ENCODE measurements at regions not wholly inside any gene's neighbourhood (a gene's known extent, or its start where the extent isn't known, plus 50 kb on each side); places are given as distances from the start of the nearest gene placed in this dataset.
A peak's percentile ranks its signal among the peaks of the same experiment; 100 is the strongest.
"Not testable (repeated sequence)": the region's sequence is repeated elsewhere in the genome, so short reads cannot be mapped to it uniquely, and the experiment has no call there.

DNA sequence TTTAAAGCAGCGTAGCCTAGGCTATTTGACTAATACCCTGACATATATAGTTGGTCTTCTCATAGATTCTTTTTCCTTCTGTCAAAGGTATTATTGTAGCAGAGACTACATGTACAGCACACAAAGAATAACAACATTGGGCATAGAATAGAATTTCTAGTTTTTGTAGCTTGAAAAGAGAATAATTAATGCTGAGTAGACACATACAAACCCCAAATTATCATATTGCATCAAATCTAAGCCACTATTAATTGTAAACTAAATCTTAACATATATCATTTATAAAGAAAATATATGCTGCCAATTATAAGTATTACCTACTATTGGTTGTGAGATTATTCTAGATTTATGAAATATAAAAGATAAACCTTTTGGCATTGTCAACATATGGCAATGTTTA lies 574.5 kb downstream of the SLCO4C1 start:
- no peak for DNase-seq

DNA sequence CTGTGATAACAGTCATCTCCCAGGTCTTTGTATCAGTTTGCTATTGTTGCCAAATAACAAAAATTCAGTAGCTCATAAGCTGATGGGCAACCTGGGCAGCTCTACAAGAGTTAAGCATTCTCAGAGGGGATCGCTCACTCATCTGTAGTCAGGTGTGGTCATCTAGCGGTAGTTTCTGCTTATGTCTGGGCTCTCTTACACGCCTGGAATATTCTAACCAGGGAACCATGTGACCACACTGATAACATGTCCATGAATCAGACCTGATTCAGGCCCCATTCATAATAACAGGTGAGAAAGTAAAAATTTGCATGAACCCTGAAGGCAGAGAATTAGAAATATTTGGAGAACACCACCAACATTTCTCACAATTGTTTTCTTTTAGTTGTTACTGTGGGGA lies 576.1 kb downstream of the SLCO4C1 start:
- DNase-seq = no peak

DNA sequence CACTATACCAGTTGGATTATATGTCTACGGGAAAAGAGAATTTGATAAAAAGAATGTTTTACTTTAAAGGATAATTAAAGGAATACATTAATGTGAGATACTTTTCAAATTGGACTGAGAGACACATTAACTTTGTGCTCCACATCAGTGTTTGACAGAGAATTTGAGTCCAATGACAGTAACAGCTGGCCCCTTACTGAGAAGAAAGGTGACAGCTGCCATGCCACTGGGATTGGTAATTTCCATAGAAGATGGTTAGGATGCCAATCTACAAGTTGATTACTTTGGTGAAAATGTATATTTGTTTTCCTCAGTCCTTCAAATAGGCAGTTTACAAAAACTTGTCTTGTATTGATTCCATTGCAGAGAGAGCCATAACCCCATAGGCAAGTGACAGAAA lies 578.4 kb downstream of the SLCO4C1 start:
- no peak for DNase-seq

DNA sequence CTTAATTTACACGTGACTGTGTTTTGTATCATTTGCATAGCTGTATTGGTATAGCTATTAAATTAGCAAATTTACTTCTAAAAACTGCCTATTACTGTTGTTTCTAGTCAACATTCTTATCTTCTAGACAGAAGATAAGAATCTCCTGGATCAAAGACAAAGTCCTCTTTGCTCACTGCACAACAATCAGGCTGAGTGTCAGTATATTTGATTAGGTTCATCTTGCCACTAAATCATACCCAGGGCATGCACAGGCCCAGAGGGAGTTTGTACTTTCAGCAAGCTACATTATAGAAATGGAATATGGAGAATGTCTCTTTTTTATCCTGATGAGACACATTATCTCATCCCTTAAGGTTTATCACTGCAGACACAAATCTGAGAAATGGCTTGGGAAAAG lies 579.1 kb downstream of the SLCO4C1 start:
- DNase-seq = no peak

DNA sequence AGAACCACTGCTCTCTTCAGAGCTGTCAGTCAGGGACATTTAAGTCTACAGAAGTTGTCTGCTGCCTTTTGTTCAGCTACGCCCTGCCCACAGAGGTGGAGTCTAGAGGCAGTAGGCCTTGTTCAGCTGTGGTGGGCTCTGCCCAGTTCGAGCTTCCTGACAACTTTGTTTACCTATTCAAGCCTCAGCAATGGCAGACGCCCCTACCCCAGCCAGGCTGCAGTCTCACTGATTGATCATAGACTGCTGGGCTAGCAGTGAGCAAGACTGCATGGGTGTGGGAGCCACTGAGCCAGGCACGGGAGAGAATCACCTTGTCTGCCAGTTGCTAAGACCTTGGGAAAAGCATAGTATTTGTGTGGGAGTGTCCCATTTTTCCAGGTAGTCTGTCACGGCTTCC lies 580.3 kb downstream of the SLCO4C1 start:
- not testable (repeated sequence) for DNase-seq

DNA sequence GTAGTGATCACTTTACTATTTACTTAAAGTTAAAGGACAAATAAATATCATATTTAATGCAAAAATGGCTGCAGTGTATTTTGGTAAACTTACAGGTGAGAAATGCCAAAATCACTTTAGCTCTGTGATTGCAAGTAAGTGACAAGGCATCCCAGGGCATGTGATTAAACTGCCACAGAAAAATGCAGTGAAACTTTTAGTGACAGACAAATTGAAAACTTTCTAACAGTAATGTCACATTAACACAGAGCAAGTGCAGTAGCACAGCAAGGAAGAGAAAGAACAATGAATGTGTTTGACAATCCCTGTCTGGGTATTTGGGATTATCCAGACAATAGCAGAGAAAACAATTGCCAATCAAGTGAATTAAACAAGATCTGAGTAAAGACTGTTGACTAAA lies 606.8 kb downstream of the SLCO4C1 start:
- DNase-seq = no peak

DNA sequence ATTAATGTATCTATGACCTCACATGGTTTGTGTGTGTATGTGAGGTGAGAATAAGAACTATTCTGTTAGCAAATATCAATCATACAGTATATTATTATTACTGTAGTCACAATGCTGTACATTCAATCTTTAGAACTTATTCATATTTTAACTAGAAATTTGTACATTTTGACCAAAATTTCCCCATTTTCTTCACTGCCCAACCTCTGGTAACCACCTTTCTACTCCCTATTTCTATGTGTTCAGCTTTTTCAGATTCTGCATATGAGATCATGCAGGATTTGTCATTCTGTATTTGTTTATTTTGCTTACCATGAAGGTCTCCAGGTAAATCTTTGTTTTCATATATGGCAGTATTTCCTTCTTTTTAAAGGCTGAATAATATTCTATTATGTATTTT lies 607.9 kb downstream of the SLCO4C1 start:
- DNase-seq = no peak

DNA sequence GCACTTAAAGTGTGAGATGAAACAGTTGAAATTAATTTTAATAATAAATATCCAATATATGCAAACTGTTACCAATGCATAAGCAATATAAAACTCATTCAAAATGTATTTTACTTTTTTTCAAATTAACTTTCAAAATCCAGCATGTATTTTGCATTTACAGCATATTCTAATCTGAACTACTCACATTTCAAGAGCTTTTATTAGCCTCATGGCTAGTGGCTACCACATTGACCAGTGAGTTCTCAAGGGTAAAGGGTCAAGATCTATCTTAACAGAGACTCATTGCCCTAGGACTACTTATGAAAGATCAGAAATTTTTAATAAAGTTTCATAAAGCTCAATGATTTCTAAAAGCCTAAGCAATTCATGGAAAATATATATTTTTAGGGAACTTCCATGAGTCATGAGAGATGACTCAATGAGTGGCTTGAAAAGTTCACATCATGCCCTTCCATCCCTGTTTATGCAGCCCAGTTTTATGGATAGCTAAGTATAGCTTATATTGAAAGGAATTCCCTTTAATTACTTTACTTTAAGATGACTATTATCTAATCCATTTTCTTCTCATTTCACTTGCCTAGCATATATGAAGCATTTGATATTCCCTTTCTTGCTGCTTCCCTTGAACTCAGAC lies 608.6 kb downstream of the SLCO4C1 start:
- DNase-seq = no peak

DNA sequence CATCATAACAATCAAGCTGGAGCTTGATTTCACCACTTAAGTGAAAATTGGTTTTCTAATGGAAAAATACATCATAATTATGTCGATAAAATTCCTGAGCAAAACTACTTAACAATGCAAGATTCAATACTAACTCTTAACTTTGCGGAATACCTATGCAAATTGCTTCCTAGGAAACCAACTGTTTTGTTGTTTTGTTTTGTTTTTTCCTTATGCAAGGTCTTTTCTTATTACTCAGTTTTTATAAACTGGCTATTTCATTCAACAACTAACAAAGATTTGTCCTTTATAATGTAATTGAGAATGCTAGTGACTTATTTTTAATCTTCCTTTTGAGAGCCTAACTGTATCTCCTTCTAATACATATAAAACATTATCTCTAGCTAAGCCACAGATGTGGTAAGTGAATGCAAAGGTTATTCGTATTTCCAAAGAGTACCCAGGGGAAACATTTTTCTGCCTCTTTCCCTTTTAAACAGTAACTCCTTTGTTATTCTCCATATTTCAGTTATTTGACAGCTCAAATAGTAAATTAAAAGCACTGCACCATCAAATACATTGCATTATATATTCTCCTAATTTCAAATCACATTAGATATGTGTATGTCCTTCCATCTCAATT lies 609.4 kb downstream of the SLCO4C1 start:
- no peak for DNase-seq

DNA sequence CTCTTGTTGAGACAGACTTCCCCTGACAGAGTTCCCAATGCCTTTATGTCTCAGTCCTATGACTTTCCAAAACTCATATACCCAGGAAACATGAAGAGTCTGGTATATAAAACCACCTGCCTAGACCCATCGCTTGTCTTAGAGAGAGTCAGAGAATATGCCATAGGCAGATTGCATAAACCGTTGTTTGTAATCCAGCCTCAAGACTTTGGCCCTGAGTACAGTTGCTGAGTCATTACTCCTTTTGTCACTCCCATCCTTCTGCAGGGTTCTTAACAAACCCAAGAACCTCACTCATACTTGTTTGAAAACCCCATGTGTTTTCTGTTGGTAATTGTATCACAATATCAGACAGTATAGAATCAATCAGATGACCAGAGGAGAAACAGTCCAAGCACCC lies 616.3 kb downstream of the SLCO4C1 start:
- DNase-seq = no peak

DNA sequence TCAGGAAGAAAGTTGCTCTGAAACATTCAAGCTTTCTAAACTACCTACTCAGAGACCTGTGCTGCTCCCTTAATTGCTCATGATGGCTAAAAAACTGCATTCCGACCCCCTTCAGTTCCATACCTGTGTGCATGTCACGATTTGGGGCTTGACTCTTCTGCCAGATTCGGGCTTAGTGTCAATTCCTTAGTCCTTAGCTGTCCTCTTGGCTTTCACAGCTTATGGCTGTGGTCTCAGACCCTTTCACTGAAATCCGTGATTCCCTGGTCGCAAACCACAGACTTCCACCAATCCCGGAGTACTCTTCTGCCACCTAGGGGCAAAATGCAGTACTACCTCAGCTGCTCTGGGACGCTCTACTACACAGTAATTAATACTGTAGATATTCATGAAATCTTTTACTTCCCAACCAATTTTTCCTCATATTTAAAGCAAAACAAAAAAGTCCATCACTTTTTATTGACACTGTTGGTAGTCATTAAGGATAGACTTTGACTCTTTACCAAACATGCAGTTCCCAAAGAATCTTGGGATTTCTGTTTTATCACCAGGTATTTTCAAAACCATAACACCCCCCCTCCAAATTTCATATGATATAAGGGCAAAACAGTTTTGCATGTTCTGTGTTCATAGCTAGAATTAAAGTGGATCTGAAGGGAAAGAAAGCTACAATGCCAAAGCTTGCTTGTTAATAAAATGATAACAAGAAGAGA lies 617.4 kb downstream of the SLCO4C1 start:
- peak; percentile 29 for DNase-seq

DNA sequence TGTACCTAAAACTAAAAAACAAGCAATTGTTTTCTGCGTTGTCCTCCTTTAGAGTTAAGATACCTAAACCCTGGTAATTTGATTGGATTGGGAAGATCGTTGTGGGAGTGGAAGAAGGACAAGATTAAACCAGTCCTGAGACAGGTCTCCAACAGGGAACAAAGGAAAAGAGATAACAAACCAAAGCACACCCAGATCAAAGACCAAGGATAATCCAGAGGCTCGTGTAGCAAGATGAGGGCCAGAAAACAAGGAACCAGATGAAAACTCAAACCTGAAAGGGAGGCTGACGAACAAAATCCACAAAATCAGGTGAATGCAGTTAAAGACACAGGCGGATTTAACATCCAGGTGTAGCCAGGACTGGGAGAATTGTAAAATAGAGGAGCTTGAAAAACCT lies 618.1 kb downstream of the SLCO4C1 start:
- DNase-seq = no peak

DNA sequence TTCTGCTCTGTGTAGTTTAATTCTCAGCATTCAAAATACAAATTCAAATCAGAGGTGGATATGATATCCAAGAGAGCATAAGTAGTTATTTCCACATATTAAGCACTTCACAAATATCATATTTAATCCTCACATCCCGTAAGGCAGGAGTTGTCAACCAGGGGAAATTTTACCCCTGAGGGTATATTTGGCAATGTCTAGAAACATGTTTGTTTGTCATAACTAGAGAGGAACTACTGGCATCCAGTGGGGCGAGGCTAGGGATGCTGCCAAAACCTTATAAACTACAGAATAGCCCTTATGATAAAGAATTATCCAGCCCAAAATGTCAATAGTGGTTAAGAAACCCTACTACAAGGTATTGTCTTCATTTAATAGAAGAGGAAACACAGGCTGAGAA lies 619.4 kb downstream of the SLCO4C1 start:
- no peak for DNase-seq

DNA sequence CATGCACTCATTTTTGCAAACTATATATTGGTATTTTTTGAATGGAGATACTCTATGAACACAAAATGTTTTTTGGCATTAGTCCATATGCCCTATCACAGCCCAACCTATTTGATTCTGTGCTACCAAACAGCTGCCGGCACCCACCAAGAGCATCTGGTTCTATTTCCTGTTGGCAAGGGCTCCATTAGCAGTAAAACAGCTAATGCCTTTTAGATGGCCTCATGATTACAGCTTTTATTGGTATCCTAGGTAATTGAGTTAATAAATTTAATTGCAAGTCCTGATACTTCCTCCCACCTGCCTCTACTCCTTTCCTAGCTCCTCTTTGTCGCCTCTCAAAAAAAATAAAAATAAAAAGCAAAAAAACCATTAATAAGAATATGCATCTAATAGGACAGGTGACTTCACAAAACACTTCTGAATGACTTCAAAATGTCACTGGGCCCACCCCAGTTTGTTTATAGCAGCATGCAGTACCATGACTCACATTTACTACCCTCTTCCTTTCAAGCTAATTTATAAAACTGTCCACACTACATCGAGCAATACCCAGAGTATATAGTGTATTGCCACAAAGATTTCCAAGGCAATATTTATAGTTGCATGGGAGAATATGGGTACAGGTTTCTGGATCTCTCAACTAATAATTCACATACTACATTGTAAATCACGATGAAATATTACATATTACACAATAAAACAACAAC lies 620.4 kb downstream of the SLCO4C1 start:
- DNase-seq = no peak

DNA sequence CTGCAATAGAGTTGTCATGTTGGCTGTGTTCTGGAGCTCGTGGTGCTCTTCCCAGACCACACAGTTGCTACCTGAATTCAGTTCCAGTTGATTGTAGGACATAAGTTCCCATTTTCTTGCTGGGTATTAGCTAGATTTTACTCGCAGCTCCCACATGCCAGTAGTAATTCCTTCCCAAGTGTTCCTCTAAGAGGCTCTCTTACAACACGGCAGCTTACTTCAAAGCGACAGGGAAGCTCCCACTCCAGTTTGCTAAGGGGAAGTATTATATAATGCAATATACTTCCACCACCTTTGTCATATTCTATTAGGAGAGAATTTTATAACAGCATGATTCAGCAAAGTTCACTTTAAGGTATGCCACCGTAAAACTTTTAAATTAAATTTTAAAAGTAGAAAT lies 623.0 kb downstream of the SLCO4C1 start:
- no peak for DNase-seq

DNA sequence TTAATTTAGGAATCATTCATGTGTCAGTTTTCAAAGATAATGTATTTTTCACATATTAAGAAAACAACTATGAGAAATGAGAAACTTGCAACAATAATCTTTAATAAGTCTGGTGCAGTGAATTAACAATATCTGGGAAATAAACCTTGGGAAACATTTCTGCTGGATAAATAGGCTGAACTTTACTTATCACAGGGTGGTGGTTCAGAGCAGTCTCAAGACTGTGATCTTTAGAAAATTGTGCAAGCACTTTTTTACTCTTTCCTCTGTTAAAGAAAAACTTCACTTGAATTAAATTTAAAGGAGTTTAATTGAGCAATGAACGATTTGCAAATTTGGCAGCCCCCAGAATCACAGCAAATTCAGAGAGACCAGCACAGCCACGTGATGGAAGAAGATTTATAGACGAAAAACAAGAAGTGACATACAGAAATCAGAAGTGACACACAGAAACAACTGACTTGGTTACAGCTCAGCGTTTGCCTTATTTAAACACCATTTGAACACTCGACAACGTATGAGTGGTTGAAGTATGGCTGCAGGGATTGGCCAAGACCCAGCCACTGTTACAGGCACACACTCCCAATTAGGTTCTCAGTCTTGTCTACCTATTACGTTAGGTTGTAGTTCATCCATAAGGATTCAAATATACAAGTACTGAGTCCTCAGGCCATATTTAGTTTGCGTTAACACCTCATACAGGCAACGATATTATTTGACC lies 631.9 kb downstream of the SLCO4C1 start:
- DNase-seq = no peak

DNA sequence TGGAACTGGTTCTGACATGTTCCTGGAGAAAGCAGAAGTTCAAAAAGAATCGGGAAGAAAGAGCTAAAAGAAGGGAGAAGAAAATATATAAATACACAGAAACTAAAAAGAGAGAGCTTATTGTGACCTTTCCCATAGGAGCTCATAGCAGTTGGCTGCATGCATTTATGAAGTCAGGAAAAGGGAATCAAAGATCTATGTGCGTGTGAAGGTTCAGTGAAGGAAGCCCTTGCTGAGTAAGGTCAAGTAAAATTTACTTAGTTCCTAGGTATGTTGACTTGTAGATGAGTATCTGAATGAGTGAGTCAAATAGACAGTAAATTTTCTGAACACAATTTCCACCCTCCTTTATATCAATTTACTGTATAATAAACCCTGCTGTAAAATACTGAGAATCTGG lies 632.5 kb downstream of the SLCO4C1 start:
- no peak for DNase-seq

DNA sequence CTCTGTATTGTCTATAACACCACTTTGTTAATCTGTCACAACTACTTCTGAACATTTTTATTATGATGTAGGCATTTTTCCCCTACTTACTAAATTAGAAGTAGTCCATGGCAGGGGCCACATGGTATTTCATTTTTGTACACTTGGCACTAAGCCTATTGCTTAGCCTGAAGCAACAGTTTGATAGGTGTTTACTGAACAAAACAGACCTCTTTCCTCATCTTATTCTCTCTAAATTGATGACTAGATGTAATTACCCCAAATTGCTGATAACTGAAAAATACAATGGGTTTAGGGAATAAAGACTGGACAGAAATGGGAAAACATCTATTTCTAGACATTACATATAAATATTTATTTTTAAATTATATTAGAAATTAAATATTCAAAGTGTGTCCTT lies 633.8 kb downstream of the SLCO4C1 start:
- no peak for DNase-seq

DNA sequence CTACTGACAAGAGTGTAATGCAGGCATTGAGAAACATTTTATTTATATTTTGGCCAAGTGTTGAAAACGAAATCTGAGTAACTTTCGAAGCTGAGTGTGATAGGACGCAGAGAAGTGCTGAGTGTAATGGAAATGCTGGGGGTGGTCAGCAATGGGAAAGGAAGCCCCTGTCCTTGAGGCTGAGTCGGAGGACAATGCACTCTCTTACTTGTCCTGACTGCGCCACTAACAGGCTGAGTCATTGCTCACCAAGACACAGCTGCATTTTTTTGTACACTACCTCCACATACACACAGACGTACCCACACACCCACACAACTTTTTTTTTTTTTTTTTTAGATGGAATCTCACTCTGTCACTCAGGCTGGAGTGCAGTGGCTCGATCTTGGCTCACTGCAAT lies 637.7 kb downstream of the SLCO4C1 start:
- no peak for DNase-seq

DNA sequence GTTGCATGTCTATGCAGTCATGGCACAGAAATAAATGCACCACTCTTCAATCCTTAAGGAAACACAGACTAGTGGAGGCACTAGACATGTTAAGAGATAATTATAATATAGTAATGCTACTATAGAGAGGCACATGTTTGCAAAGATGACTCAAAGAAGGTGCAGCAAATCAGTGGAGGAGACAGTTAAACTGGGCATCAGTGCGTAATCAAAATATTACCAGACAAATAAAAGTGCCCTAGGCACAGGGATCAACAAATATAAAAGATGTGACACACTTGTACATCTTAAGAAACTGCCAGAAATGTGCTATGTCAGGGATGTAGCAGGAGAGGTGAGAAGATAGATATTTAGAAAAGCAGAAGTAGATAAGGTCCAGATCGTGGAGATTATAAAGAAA lies 642.1 kb downstream of the SLCO4C1 start:
- no peak for DNase-seq

DNA sequence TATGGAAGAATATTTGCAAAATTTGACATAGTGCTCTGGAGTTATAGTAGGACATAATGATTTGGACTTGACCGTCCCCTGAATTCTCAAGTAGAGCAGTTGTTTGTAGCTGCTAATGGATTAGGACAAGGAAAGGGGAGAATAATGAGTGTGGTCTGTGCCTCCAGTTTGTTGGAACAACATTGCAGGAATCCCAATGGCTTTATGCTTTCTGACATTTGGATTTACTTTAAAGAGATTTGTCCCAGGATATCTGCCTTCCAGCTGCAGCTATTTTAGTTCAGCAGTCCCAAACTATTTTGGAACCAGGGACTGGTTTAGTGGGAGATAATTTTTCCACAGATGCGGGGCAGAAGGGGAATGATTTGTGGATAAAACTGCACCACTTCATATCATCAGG lies 648.2 kb downstream of the SLCO4C1 start:
- DNase-seq = no peak

DNA sequence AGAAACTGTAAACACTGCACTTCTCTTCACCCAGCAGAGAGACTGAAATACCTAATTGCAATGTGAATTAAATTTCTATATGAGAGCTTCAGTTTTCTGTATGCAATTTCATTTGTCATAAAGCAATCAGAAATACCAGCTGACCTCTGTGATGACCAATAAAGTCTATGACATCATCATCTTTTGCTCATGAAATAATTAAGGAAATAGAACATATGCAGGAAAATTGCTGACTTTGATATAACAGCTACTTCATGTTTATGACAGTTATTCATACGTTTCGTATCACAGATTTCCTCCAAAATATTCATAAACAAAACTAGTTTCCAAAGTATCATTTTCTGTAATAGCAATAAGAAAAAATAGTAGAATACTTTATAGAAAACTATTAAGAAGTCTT lies 652.3 kb downstream of the SLCO4C1 start:
- DNase-seq = no peak

DNA sequence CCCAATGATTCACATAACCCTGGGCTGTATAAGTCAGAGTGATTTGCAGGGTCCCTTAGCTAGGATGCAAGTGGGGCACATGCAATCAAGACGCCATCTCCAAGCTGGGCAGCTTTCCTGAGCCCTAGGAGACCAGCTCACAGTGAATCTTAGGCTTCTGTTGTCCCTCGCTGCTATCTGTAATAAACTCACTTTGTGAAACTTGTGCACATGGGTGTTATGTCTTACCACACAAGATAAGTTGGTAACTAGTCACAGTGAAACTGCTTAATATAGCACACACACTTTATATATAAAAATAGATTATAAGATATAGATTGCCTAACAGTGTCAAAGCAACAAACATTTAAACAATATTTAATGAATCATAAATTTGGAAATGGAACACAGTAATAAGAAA lies 658.5 kb downstream of the SLCO4C1 start:
- DNase-seq = no peak
